Caco-2 (cell line): ENCODE measurements at regions not wholly inside any gene's neighbourhood (a gene's known extent, or its start where the extent isn't known, plus 50 kb on each side); places are given as distances from the start of the nearest gene placed in this dataset.
"Not testable (repeated sequence)": the region's sequence is repeated elsewhere in the genome, so short reads cannot be mapped to it uniquely, and the experiment has no call there.

Experiments
- BruUV-seq: library from RNA; stranded (reverse); fragments of 400-500 nt; replicated peaks from 2 replicates; lab custom pipeline; 2021; lab: Mats Ljungman, UMichigan
- CTCF ChIA-PET: fragments of 300-600 bp; sonication (Branson Sonifier 250); formaldehyde crosslinking; loops from one replicate; lab custom pipeline; 2022; ENCODE audit warnings: antibody characterized with exemption; lab: Charles Lee
- POLR2A ChIA-PET: fragments of 300-600 bp; sonication (Branson Sonifier 250); formaldehyde crosslinking; loops from one replicate; lab custom pipeline; 2022; ENCODE audit warnings: antibody characterized with exemption; lab: Charles Lee
- DNase-seq, 2 experiments: peaks; one replicate each; pipeline versions ENCODE4 v3.0.0 to v3.0.0-alpha.2; 2020 to 2022
- H3K27me3 ChIP-seq: replicated peaks from 2 replicates; pipeline ENCODE4 v1.6.0; 2011; ENCODE audit warnings: low read length; ENCODE audit not compliant: control insufficient read depth, insufficient read depth
- H3K36me3 ChIP-seq: 2 replicates; pipeline ENCODE4 v1.5.1; 2011; ENCODE audit warnings: low read length; ENCODE audit not compliant: control insufficient read depth, insufficient read depth
- H3K4me1 ChIP-seq: fragments of 250-450 bp; sonication (Bioruptor Pico); 2 replicates; pipeline ENCODE4 v1.5.1; 2020; ENCODE audit warnings: mild to moderate bottlenecking
- H3K4me3 ChIP-seq: 2 replicates; pipeline ENCODE4 v1.5.1; 2011; ENCODE audit warnings: low read depth, mild to moderate bottlenecking, control low read depth, low read length
- H3K9me3 ChIP-seq: fragments of 250-450 bp; sonication (Bioruptor Pico); 2 replicates; pipeline ENCODE4 v1.5.1; 2020; ENCODE audit warnings: mild to moderate bottlenecking, moderate library complexity
- H3K27ac Mint-ChIP-seq: one replicate; pipeline ENCODE4 v1.8.0; 2022; ENCODE audit warnings: mixed read lengths; ENCODE audit not compliant: unreplicated experiment
- H3K27me3 Mint-ChIP-seq: one replicate; pipeline ENCODE4 v1.8.0; 2022; ENCODE audit warnings: mixed read lengths; ENCODE audit not compliant: insufficient read depth, unreplicated experiment
- H3K36me3 Mint-ChIP-seq: one replicate; pipeline ENCODE4 v1.8.0; 2022; ENCODE audit warnings: mild to moderate bottlenecking, mixed read lengths; ENCODE audit not compliant: insufficient read depth, unreplicated experiment
- H3K4me1 Mint-ChIP-seq: one replicate; pipeline ENCODE4 v1.8.0; 2022; ENCODE audit warnings: low read depth, mixed read lengths; ENCODE audit not compliant: unreplicated experiment
- H3K4me3 Mint-ChIP-seq: one replicate; pipeline ENCODE4 v1.8.0; 2022; ENCODE audit warnings: mild to moderate bottlenecking, moderate library complexity, mixed read lengths; ENCODE audit not compliant: unreplicated experiment
- H3K9me3 Mint-ChIP-seq: one replicate; pipeline ENCODE4 v1.8.0; 2022; ENCODE audit warnings: mixed read lengths; ENCODE audit not compliant: unreplicated experiment
- intact Hi-C: fragments of 100-400 bp; cut with micrococcal nuclease; formaldehyde crosslinking; loops from one replicate; pipeline ENCODE4 v1.10.0; 2022; ENCODE audit not compliant: unreplicated experiment
- TF ChIP-seq, protein P1 (sequence below), 2 experiments: fragments of 200-600 bp in 1 of 2; IDR thresholded peaks; 1 replicate in 1 of 2; 2 replicates in 1 of 2; pipeline versions ENCODE4 v1.5.1 to v1.8.0; 2011 to 2022; ENCODE audit warnings: antibody characterized with exemption in 1 of 2, control low read depth in 1 of 2, inconsistent platforms in 1 of 2, low read depth in 1 of 2, low read length in 1 of 2, mild to moderate bottlenecking in 1 of 2, moderate library complexity in 1 of 2; ENCODE audit not compliant: insufficient read depth in 1 of 2, severe bottlenecking in 1 of 2, unreplicated experiment in 1 of 2

DNA sequence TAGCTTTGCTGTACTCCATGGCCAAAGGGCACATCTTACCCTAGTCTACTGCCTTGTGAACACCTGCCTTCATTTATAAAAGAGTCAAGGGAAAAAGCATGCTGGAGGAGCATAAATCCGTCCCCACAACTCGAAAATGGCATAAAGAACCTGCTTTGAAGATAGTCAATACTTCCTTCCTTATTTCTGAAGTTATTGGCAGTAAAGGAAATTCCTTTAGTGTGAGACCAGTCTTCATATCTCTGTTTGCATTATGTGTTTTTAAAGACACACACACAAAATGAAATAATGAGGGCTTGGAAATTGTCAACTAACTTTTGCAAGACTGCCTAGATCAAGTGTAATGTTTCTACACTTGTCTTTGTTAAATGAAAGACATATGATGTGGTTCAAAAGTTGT lies 408.4 kb downstream of the SPRY2 start:
- Mint-ChIP-seq H3K36me3 (no peaks in the 10 kb centered on the region), H3K27ac (no peak overlapping the region), H3K4me3 (no peak overlapping the region), H3K27me3 (no peaks in the 10 kb centered on the region), H3K4me1 (no peaks in the 10 kb centered on the region), H3K9me3 (peaks cover 21% of the 10 kb centered on the region)
- CTCF ChIA-PET, result no interaction called here
- no peaks in the 10 kb centered on the region for H3K36me3 ChIP-seq
- H3K4me1 ChIP-seq, result no peaks in the 10 kb centered on the region
- 0 out of 2 replicates have a peak, but pooled peaks cover 4% of the 10 kb centered on the region for H3K9me3 ChIP-seq
- no peak overlapping the region for H3K4me3 ChIP-seq
- no peaks in the 10 kb centered on the region for H3K27me3 ChIP-seq
- TF ChIP-seq, protein P1, sequence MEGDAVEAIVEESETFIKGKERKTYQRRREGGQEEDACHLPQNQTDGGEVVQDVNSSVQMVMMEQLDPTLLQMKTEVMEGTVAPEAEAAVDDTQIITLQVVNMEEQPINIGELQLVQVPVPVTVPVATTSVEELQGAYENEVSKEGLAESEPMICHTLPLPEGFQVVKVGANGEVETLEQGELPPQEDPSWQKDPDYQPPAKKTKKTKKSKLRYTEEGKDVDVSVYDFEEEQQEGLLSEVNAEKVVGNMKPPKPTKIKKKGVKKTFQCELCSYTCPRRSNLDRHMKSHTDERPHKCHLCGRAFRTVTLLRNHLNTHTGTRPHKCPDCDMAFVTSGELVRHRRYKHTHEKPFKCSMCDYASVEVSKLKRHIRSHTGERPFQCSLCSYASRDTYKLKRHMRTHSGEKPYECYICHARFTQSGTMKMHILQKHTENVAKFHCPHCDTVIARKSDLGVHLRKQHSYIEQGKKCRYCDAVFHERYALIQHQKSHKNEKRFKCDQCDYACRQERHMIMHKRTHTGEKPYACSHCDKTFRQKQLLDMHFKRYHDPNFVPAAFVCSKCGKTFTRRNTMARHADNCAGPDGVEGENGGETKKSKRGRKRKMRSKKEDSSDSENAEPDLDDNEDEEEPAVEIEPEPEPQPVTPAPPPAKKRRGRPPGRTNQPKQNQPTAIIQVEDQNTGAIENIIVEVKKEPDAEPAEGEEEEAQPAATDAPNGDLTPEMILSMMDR (IDR thresholded peaks at IDR 0.05; ENCODE audit: insufficient read depth in 1 of 2, low read depth in 1 of 2, low read length in 1 of 2, severe bottlenecking in 1 of 2, unreplicated experiment in 1 of 2), result no peak
- intact Hi-C loops, result no loop called here
- DNase-seq, result no peak
- POLR2A ChIA-PET, result no interaction called here
- no TSS peak for BruUV-seq

- CTCF ChIA-PET, DNase-seq, POLR2A ChIA-PET, H3K36me3 Mint-ChIP-seq, H3K27ac Mint-ChIP-seq, H3K4me1 ChIP-seq, H3K4me3 ChIP-seq, intact Hi-C loops, H3K27me3 ChIP-seq, BruUV-seq, H3K27me3 Mint-ChIP-seq, H3K4me3 Mint-ChIP-seq, H3K36me3 ChIP-seq, H3K4me1 Mint-ChIP-seq: not testable (repeated sequence)
- peaks cover 48% of the 10 kb centered on the region for H3K9me3 Mint-ChIP-seq
- H3K9me3 ChIP-seq, result peaks cover 11% of the 10 kb centered on the region; the same call in 1 of the 2 replicates
Observed at GRCh38 chr13:79923973-79924556, 416.9 kb downstream of the SPRY2 start.

DNA sequence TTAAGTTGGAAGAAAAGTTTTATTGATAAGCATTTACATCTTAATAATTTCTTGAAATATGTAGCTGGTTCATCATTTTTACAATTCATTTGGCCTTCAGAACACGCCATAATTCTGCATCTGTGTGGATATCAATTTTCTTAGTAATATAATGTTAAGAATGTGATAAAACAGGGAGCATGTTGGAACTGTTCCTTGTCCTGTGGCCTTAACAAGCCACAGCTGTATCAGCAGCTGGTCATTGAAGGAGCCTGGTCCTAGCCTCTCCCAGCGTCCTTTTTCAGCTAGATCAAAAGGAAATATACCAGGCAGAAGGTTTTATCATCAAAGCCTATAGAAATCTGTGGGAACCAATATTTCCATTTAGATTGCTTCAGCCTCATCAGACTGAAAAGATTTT lies 421.8 kb downstream of the SPRY2 start:
- TF ChIP-seq, protein P1 (IDR thresholded peaks at IDR 0.05; ENCODE audit: insufficient read depth in 1 of 2, low read depth in 1 of 2, low read length in 1 of 2, severe bottlenecking in 1 of 2, unreplicated experiment in 1 of 2), result no peak
- H3K27me3 ChIP-seq, result no peaks in the 10 kb centered on the region
- H3K4me3 Mint-ChIP-seq, result no peak overlapping the region
- H3K27ac Mint-ChIP-seq, result no peak overlapping the region
- no peaks in the 10 kb centered on the region for H3K36me3 ChIP-seq
- ChIA-PET CTCF (no interaction called here), POLR2A (no interaction called here)
- H3K4me3 ChIP-seq, result no peak overlapping the region
- H3K9me3 ChIP-seq, result peaks cover 5% of the 10 kb centered on the region; the same call in 1 of the 2 replicates
- H3K27me3 Mint-ChIP-seq, result no peaks in the 10 kb centered on the region
- no TSS peak for BruUV-seq
- H3K36me3 Mint-ChIP-seq, result no peaks in the 10 kb centered on the region
- H3K9me3 Mint-ChIP-seq, result peaks cover 35% of the 10 kb centered on the region
- DNase-seq, result no peak
- H3K4me1 Mint-ChIP-seq, result peaks cover 6% of the 10 kb centered on the region
- intact Hi-C loops, result loop anchor here (10.0 kb wide), 1 partner anchor 244 kb away; no protein-coding TSS in a partner anchor
- H3K4me1 ChIP-seq, result no peaks in the 10 kb centered on the region
